Spleen (tissue), 11 donors: ENCODE measurements at regions not wholly inside any gene's neighbourhood (a gene's known extent, or its start where the extent isn't known, plus 50 kb on each side); places are given as distances from the start of the nearest gene placed in this dataset.
A peak's percentile ranks its signal among the peaks of the same experiment; 100 is the strongest.
"Not testable (repeated sequence)": the region's sequence is repeated elsewhere in the genome, so short reads cannot be mapped to it uniquely, and the experiment has no call there.

Experiments
- DNase-seq: peaks from one replicate; pipeline ENCODE4 v3.0.0-alpha.2; 2020
- H3K27ac ChIP-seq, 8 donors: fragments of 200-600 bp; sonication (generic) in 7 of 8; 1 replicate in 4 of 8; 2 replicates in 4 of 8; pipeline versions ENCODE4 v1.5.0 to v1.8.0; 2016 to 2021; ENCODE audit warnings: inconsistent platforms in 4 of 8, mild to moderate bottlenecking in 4 of 8, moderate library complexity in 1 of 8
- H3K27me3 ChIP-seq, 7 donors: fragments of 200-600 bp; sonication (generic) in 6 of 7; replicated peaks in 1 of 7; 1 replicate in 4 of 7; 2 replicates in 3 of 7; pipeline versions ENCODE4 v1.5.0 to v1.8.0; 2016 to 2021; ENCODE audit warnings: inconsistent platforms in 3 of 7, mild to moderate bottlenecking in 1 of 7
- H3K36me3 ChIP-seq, 6 donors: fragments of 200-600 bp; sonication (generic) in 5 of 6; 1 replicate in 4 of 6; 2 replicates in 2 of 6; pipeline versions ENCODE4 v1.5.0 to v1.8.0; 2016 to 2021; ENCODE audit warnings: inconsistent platforms in 2 of 6
- H3K4me1 ChIP-seq, 6 donors: fragments of 200-600 bp; sonication (generic) in 5 of 6; 1 replicate in 3 of 6; 2 replicates in 3 of 6; pipeline versions ENCODE4 v1.5.0 to v1.8.0; 2016 to 2021; ENCODE audit warnings: inconsistent platforms in 3 of 6
- H3K4me3 ChIP-seq, 8 donors: fragments of 200-600 bp; sonication (generic) in 7 of 8; 1 replicate in 4 of 8; 2 replicates in 4 of 8; pipeline versions ENCODE4 v1.5.0 to v1.8.0; 2016 to 2021; ENCODE audit warnings: inconsistent platforms in 4 of 8, mild to moderate bottlenecking in 4 of 8, moderate library complexity in 2 of 8
- H3K9me3 ChIP-seq, 8 donors: fragments of 200-600 bp; sonication (generic) in 7 of 8; 1 replicate in 4 of 8; 2 replicates in 4 of 8; pipeline versions ENCODE4 v1.5.0 to v1.8.0; 2016 to 2021; ENCODE audit warnings: inconsistent platforms in 4 of 8
- POLR2A ChIP-seq, 3 donors: fragments of 450-650 bp; IDR thresholded peaks; one replicate each; pipeline ENCODE4 v1.5.1; 2017; ENCODE audit warnings: antibody characterized with exemption in 3 of 3, mild to moderate bottlenecking in 1 of 3
- POLR2AphosphoS5 ChIP-seq, 3 donors: sonication (generic); formaldehyde crosslinking; IDR thresholded peaks; one replicate each; pipeline ENCODE4 v1.5.1; 2017; ENCODE audit warnings: antibody characterized with exemption in 3 of 3
- WGBS, 5 donors: extraction: QIAGEN DNeasy Blood & Tissue Kit in 3 of 5; methylation state at CpG; one replicate each; pipeline versions ENCODE4 v1.1.5 to v1.1.7; 2013 to 2018; 5-methylcytosine and 5-hydroxymethylcytosine counted together
- intact Hi-C: fragments of 100-400 bp; cut with DNase I; formaldehyde crosslinking; loops from one replicate; pipeline ENCODE4 v1.15.0; 2023; ENCODE audit warnings: low total_unique reads
- TF ChIP-seq, protein P1 (sequence below), 11 experiments: fragments of 200-600 bp in 7 of 11; fragments of 450-650 bp in 4 of 11; sonication (generic) in 4 of 11; IDR thresholded peaks in 8 of 11; conservative IDR thresholded peaks in 3 of 11; 1 replicate in 7 of 11; 2 replicates in 4 of 11; pipeline versions ENCODE4 v1.4.0 to v1.8.0; 2016 to 2021; ENCODE audit warnings: antibody characterized with exemption in 11 of 11, inconsistent platforms in 4 of 11, mild to moderate bottlenecking in 1 of 11
- donor health status: healthy with polysubstance abuse.
- donor health status: DM: no; HTN: no; CAD: no; lungs with moderate emphysema.
- donor health status: DM: no; HTN: no; CAD: no.
- donor health status: Bipolar disorder and iron deficiency.
- donor health status: healthy.
- donor health status: DM: no; HTN: no; CAD: no.
- donor health status: DM: yes; HTN: yes; CAD: no.

DNA sequence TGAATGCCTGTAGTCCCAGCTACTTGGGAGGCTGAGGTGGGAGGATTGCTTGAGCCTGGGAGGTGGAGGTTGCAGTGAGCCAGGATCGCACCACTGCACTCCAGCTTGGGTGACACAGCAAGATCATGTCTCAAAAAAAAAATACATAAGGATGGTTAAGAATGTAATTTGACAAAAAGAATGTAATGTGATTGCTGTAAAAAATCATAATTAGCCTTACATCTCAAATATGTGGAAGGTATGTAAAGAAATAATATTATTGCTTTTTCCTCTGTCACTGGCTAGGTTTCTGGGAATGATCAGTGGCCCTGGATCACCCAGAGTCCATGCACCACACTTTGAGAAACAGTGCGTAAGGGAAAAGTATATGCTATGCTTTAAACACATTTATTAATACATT is 106.1 kb upstream of the C1GALT1C1 start:
- TF ChIP-seq, protein P1, sequence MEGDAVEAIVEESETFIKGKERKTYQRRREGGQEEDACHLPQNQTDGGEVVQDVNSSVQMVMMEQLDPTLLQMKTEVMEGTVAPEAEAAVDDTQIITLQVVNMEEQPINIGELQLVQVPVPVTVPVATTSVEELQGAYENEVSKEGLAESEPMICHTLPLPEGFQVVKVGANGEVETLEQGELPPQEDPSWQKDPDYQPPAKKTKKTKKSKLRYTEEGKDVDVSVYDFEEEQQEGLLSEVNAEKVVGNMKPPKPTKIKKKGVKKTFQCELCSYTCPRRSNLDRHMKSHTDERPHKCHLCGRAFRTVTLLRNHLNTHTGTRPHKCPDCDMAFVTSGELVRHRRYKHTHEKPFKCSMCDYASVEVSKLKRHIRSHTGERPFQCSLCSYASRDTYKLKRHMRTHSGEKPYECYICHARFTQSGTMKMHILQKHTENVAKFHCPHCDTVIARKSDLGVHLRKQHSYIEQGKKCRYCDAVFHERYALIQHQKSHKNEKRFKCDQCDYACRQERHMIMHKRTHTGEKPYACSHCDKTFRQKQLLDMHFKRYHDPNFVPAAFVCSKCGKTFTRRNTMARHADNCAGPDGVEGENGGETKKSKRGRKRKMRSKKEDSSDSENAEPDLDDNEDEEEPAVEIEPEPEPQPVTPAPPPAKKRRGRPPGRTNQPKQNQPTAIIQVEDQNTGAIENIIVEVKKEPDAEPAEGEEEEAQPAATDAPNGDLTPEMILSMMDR (IDR thresholded peaks at IDR 0.05 in 8 of 11, conservative IDR thresholded peaks at IDR 0.05 in 3 of 11), result no peak
- TF ChIP-seq POLR2AphosphoS5 (IDR thresholded peaks at IDR 0.05) (no peak), POLR2A (IDR thresholded peaks at IDR 0.05) (no peak)
- no peaks in the 10 kb centered on the region for H3K4me1 ChIP-seq
- H3K9me3 ChIP-seq, result no peaks in the 10 kb centered on the region
- no peaks in the 10 kb centered on the region for H3K36me3 ChIP-seq
- H3K27me3 ChIP-seq, result no peaks in the 10 kb centered on the region
- DNase-seq, result no peak
- intact Hi-C loops, result no loop called here
- no peak overlapping the region for H3K27ac ChIP-seq
- H3K4me3 ChIP-seq, result no peak overlapping the region
- 88 to 98% (median 96%) methylated on average over 2 of the region's 2 CpGs for WGBS, 5 donors

DNA sequence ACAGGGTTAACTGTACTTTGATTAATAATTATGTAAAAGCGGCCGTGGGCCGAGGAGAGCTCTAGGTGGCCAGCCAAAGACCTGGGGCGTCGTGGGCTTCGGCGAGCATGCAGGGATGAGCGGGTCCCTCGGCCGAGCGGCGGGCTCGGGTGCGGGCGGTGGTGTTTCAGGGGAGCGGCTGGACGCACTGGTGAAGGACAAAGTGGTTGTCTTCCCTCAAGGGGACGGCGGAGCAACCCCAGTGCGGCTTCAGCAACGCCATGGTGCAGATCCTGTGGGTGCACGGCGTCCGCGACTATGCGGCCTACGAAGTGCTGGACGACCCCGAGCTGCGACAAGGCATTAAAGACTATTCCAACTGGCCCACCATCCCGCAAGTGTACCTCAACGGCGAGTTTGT is 103.0 kb upstream of the C1GALT1C1 start:
- intact Hi-C loops, result no loop called here
- WGBS, 5 donors, result 82 to 97% (median 88%) methylated on average over 9 to 33 of the region's 33 CpGs

DNA sequence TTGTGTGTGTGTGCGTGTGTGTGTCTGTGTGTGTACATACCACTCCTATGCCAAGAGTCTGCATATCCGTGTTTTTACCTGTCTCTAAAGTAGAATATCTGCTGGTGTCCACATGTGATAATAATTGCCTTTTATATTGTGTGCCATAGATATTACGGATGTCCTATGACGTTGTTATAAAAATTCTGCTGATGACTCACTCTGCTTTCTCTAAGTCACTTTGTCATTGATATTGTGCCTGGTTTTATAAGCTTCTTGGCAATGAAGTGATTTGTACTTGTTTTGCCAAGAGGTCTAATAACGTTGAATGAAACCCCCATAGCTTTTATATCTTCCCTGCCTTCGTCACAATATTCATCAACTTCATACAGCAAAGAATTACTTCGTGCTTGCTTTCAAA is 102.6 kb upstream of the C1GALT1C1 start:
- no peaks in the 10 kb centered on the region for H3K27me3 ChIP-seq
- no peak overlapping the region for H3K4me3 ChIP-seq
- DNase-seq, result no peak
- intact Hi-C loops, result no loop called here
- H3K4me1 ChIP-seq, result no peaks in the 10 kb centered on the region
- TF ChIP-seq POLR2AphosphoS5 (IDR thresholded peaks at IDR 0.05), result no peak
- TF ChIP-seq, protein P1 (IDR thresholded peaks at IDR 0.05 in 8 of 11, conservative IDR thresholded peaks at IDR 0.05 in 3 of 11), result no peak
- no peak for TF ChIP-seq POLR2A (IDR thresholded peaks at IDR 0.05)
- H3K9me3 ChIP-seq, result no peaks in the 10 kb centered on the region
- H3K27ac ChIP-seq, result no peak overlapping the region
- H3K36me3 ChIP-seq, result no peaks in the 10 kb centered on the region
- WGBS, 5 donors, result 78 to 98% (median 83%) methylated on average over 7 of the region's 7 CpGs

More for the DNA sequence above, 103.0 kb upstream of the C1GALT1C1 start:
- Histone ChIP-seq H3K27ac (no peak overlapping the region), H3K9me3 (no peaks in the 10 kb centered on the region), H3K27me3 (no peaks in the 10 kb centered on the region), H3K4me3 (no peak overlapping the region), H3K36me3 (no peaks in the 10 kb centered on the region), H3K4me1 (no peaks in the 10 kb centered on the region)
- DNase-seq, result peak; percentile 69
- TF ChIP-seq POLR2AphosphoS5 (IDR thresholded peaks at IDR 0.05), result no peak
- TF ChIP-seq, protein P1 (IDR thresholded peaks at IDR 0.05 in 8 of 11, conservative IDR thresholded peaks at IDR 0.05 in 3 of 11), result no peak
- TF ChIP-seq POLR2A (IDR thresholded peaks at IDR 0.05), result no peak

DNA sequence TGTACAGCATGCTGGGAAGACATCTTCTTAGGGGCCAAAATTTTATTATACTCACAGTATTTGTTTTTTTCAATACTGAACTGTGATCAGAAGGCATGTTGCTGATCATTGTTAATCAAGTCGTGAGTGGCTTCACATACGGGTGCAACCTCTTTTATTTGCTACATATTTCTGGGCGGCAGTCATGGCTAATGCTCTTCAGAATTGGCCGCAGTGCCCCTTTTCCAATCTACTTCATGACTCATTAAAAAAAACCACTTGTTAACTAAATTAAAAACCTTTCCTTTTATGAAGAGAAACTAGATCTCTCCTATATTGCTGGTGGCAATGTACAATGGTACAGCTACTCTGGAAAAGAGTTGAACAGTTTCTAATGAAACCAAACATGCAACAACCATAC is 101.5 kb upstream of the C1GALT1C1 start:
- no peaks in the 10 kb centered on the region for H3K9me3 ChIP-seq
- no peak overlapping the region for H3K4me3 ChIP-seq
- WGBS, 5 donors, result 63 to 75% (median 66%) methylated on average over 4 of the region's 4 CpGs
- H3K27ac ChIP-seq, result no peak overlapping the region
- intact Hi-C loops, result no loop called here
- no peak for DNase-seq
- TF ChIP-seq POLR2A (IDR thresholded peaks at IDR 0.05), result no peak
- no peak for TF ChIP-seq POLR2AphosphoS5 (IDR thresholded peaks at IDR 0.05)
- TF ChIP-seq, protein P1 (IDR thresholded peaks at IDR 0.05 in 8 of 11, conservative IDR thresholded peaks at IDR 0.05 in 3 of 11), result no peak
- H3K36me3 ChIP-seq, result no peaks in the 10 kb centered on the region
- H3K27me3 ChIP-seq, result no peaks in the 10 kb centered on the region
- no peaks in the 10 kb centered on the region for H3K4me1 ChIP-seq

DNA sequence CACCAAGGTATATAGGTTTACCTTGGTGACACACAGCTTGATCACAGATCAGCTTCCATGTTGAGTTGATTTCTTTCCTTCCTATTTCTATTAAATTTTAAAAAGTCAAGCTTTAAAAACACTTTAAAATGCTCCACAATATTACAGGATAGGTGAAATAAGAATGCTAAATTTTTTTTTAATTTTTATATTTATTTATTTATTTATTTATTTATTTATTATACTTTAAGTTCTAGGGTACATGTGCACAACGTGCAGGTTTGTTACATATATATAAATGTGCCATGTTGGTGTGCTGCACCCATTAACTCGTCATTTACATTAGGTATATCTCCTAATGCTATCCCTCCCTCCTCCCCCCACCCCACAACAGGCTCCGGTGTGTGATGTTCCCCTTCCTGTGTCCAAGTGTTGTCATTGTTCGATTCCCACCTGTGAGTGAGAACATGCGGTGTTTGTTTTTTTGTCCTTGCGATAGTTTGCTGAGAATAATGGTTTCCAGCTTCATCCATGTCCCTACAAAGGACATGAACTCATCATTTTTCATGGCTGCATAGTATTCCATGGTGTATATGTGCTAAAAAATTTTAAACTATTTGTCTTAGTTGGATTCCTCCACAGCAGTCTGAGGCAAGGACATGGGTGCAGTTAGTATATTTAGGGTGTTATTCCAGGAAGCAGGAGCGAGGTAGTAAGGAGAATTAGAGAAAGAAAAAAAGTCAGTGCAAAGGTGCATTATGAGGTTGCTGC is 99.8 kb upstream of the C1GALT1C1 start:
- H3K27ac ChIP-seq, H3K4me3 ChIP-seq, intact Hi-C loops, H3K36me3 ChIP-seq, DNase-seq, H3K9me3 ChIP-seq, H3K4me1 ChIP-seq, H3K27me3 ChIP-seq: not testable (repeated sequence)
- WGBS, 5 donors, result 78 to 93% (median 88%) methylated on average over 7 of the region's 7 CpGs
